Astrocyte (in vitro differentiated cells and primary cell): ENCODE measurements at regions not wholly inside any gene's neighbourhood (a gene's known extent, or its start where the extent isn't known, plus 50 kb on each side); places are given as distances from the start of the nearest gene placed in this dataset.

Experiments
- DNase-seq: peaks from one replicate; pipeline ENCODE4 v3.0.0-alpha.2; 2010; ENCODE audit warnings: low read depth
- FAIRE-seq: peaks from 2 replicates; lab custom pipeline; 2011; peaks lifted over from hg19 to GRCh38; lab: Jason Lieb, UNC
- H2AFZ ChIP-seq: 2 replicates; pipeline ENCODE4 v1.6.0; 2012; ENCODE audit warnings: low read depth, low read length, inconsistent platforms
- H3K27ac ChIP-seq: 2 replicates; pipeline ENCODE4 v1.5.1; 2011; ENCODE audit warnings: low read depth, low read length, inconsistent platforms
- H3K27me3 ChIP-seq: 2 replicates; pipeline ENCODE4 v1.6.0; 2011; ENCODE audit warnings: low read length, inconsistent platforms; ENCODE audit not compliant: insufficient read depth
- H3K36me3 ChIP-seq: 2 replicates; pipeline ENCODE4 v1.5.1; 2011; ENCODE audit warnings: low read length, inconsistent platforms; ENCODE audit not compliant: insufficient read depth
- H3K4me1 ChIP-seq: 2 replicates; pipeline ENCODE4 v1.5.1; 2011; ENCODE audit warnings: low read length, inconsistent platforms; ENCODE audit not compliant: insufficient read depth
- H3K4me2 ChIP-seq: 2 replicates; pipeline ENCODE4 v1.6.0; 2012; ENCODE audit warnings: low read length, inconsistent platforms
- H3K4me3 ChIP-seq: 2 replicates; pipeline ENCODE4 v1.5.1; 2011; ENCODE audit warnings: low read depth, mild to moderate bottlenecking, low read length, inconsistent platforms; ENCODE audit not compliant: insufficient read depth
- H3K79me2 ChIP-seq: 2 replicates; pipeline ENCODE4 v1.6.0; 2012; ENCODE audit warnings: mild to moderate bottlenecking, low read length, inconsistent platforms; ENCODE audit not compliant: insufficient read depth
- H3K9ac ChIP-seq: 2 replicates; pipeline ENCODE4 v1.6.0; 2012; ENCODE audit warnings: mild to moderate bottlenecking, low read length, inconsistent platforms
- H3K9me3 ChIP-seq: 2 replicates; pipeline ENCODE4 v1.5.1; 2012; ENCODE audit warnings: low read depth, mild to moderate bottlenecking, low read length, inconsistent platforms; ENCODE audit not compliant: insufficient read depth
- H4K20me1 ChIP-seq: 2 replicates; pipeline ENCODE4 v1.6.0; 2012; ENCODE audit warnings: low read length, inconsistent platforms; ENCODE audit not compliant: insufficient read depth
- H3K27ac Mint-ChIP-seq: one replicate; pipeline ENCODE4 v1.8.0; 2021; ENCODE audit warnings: mild to moderate bottlenecking, mixed read lengths; ENCODE audit not compliant: unreplicated experiment
- H3K27me3 Mint-ChIP-seq: one replicate; pipeline ENCODE4 v1.8.0; 2021; ENCODE audit warnings: low read depth, mixed read lengths; ENCODE audit not compliant: unreplicated experiment
- H3K36me3 Mint-ChIP-seq: one replicate; pipeline ENCODE4 v1.8.0; 2021; ENCODE audit warnings: low read depth, mixed read lengths; ENCODE audit not compliant: unreplicated experiment
- H3K4me1 Mint-ChIP-seq: one replicate; pipeline ENCODE4 v1.8.0; 2021; ENCODE audit warnings: low read depth, mixed read lengths; ENCODE audit not compliant: unreplicated experiment
- H3K4me3 Mint-ChIP-seq: one replicate; pipeline ENCODE4 v1.8.0; 2021; ENCODE audit warnings: mild to moderate bottlenecking, moderate library complexity, mixed read lengths; ENCODE audit not compliant: unreplicated experiment
- H3K9me3 Mint-ChIP-seq: one replicate; pipeline ENCODE4 v1.8.0; 2021; ENCODE audit warnings: mild to moderate bottlenecking, mixed read lengths; ENCODE audit not compliant: unreplicated experiment
- EZH2 ChIP-seq: IDR thresholded peaks from 2 replicates; pipeline ENCODE4 v1.6.1; 2012; ENCODE audit warnings: mild to moderate bottlenecking, low read length, inconsistent platforms; ENCODE audit not compliant: insufficient read depth
- TF ChIP-seq, protein P1 (sequence below): IDR thresholded peaks from 2 replicates; pipeline ENCODE4 v1.5.1; 2011; ENCODE audit warnings: low read depth, mild to moderate bottlenecking, inconsistent platforms, low read length, moderate library complexity; ENCODE audit not compliant: insufficient read depth

DNA sequence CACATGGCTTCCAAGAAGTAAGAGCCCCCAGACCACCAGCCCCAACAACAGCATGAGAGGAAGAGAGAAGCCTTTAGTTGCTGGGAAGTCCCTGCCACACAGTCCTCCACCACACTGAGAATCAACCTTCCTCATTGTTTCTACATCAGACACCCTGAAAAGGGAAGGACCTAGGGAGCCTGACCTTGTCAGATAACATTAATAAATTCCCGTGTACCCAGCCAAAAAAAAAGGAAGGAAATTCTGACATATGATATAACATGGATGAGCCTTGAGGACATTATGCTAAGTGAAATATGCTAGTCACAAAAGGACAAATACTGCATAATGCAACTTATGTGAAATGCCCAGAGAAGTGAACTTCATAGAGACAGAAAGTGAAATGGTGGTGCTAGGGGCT lies 65.6 kb upstream of the ARHGAP29 start:
- Histone ChIP-seq H3K4me1 (peaks cover 31% of the 10 kb centered on the region), H4K20me1 (no peaks in the 10 kb centered on the region), H3K9me3 (no peaks in the 10 kb centered on the region), H3K4me3 (no peak overlapping the region), H3K36me3 (no peaks in the 10 kb centered on the region), H3K4me2 (no peak overlapping the region), H2AFZ (no peak overlapping the region), H3K9ac (no peak overlapping the region), H3K79me2 (no peaks in the 10 kb centered on the region), H3K27me3 (no peaks in the 10 kb centered on the region), H3K27ac (no peak overlapping the region)
- Mint-ChIP-seq H3K27ac (no peak overlapping the region), H3K9me3 (no peaks in the 10 kb centered on the region), H3K4me3 (no peak overlapping the region), H3K36me3 (no peaks in the 10 kb centered on the region), H3K27me3 (no peaks in the 10 kb centered on the region), H3K4me1 (peaks cover 28% of the 10 kb centered on the region)
- DNase-seq (no peak), FAIRE-seq (no peak)
- no peak for TF ChIP-seq EZH2
- TF ChIP-seq, protein P1, sequence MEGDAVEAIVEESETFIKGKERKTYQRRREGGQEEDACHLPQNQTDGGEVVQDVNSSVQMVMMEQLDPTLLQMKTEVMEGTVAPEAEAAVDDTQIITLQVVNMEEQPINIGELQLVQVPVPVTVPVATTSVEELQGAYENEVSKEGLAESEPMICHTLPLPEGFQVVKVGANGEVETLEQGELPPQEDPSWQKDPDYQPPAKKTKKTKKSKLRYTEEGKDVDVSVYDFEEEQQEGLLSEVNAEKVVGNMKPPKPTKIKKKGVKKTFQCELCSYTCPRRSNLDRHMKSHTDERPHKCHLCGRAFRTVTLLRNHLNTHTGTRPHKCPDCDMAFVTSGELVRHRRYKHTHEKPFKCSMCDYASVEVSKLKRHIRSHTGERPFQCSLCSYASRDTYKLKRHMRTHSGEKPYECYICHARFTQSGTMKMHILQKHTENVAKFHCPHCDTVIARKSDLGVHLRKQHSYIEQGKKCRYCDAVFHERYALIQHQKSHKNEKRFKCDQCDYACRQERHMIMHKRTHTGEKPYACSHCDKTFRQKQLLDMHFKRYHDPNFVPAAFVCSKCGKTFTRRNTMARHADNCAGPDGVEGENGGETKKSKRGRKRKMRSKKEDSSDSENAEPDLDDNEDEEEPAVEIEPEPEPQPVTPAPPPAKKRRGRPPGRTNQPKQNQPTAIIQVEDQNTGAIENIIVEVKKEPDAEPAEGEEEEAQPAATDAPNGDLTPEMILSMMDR, result no peak

DNA sequence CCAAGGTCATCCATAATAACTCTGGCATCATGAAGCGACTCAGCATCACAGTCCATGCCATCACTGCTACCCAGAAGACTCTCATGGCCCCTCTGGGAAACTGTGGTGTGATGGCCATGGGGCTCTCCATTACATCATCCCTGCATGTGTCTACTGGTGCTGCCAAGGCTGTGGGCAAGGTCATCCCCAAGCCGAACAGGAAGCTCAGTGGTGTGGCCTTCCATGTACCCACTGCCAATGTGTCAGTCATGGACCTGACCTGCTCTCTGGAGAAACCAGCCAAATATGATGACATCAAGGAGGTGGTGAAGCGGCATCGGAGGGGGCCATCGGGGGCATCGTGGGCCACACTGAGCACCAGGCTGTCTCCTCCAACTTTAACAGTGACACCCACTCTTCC lies 65.1 kb upstream of the ARHGAP29 start:
- H3K4me2 ChIP-seq, result no peak overlapping the region
- Mint-ChIP-seq H3K9me3 (no peaks in the 10 kb centered on the region), H3K27ac (no peak overlapping the region), H3K4me1 (peaks cover 28% of the 10 kb centered on the region), H3K27me3 (no peaks in the 10 kb centered on the region), H3K36me3 (no peaks in the 10 kb centered on the region), H3K4me3 (no peak overlapping the region)
- no peaks in the 10 kb centered on the region for H4K20me1 ChIP-seq
- H3K9ac ChIP-seq, result no peak overlapping the region
- no peaks in the 10 kb centered on the region for H3K36me3 ChIP-seq
- no peak overlapping the region for H2AFZ ChIP-seq
- no peak overlapping the region for H3K4me3 ChIP-seq
- FAIRE-seq (no peak), DNase-seq (no peak)
- H3K27ac ChIP-seq, result no peak overlapping the region
- peaks cover 31% of the 10 kb centered on the region for H3K4me1 ChIP-seq
- H3K79me2 ChIP-seq, result no peaks in the 10 kb centered on the region
- H3K27me3 ChIP-seq, result no peaks in the 10 kb centered on the region
- no peaks in the 10 kb centered on the region for H3K9me3 ChIP-seq
- TF ChIP-seq EZH2, result no peak
- TF ChIP-seq, protein P1, result no peak

DNA sequence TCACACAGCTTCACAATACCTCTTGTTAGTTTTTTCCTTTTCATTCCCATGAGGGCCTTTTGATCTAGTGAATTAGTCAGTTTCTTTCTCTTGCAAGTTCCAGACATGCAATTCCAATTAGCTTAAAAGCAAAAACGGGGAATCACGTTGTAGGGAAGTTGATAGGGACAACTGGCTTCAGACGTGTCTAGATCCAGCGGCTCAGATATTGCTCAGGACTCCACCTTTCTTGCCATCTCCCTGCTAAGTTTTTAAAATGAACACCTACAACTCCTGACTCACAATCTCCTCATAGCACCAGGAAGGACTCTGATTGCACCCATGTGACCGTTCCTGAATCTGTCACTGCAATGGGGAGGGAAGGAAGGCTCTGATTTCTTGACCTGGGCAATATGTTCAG lies 63.8 kb upstream of the ARHGAP29 start:
- no peak overlapping the region for H3K4me3 Mint-ChIP-seq
- no peaks in the 10 kb centered on the region for H3K79me2 ChIP-seq
- peak overlapping the region; percentile 50 for H3K27ac Mint-ChIP-seq
- no peak overlapping the region for H3K4me3 ChIP-seq
- H3K9me3 Mint-ChIP-seq, result no peaks in the 10 kb centered on the region
- H3K4me2 ChIP-seq, result no peak overlapping the region
- H3K36me3 Mint-ChIP-seq, result no peaks in the 10 kb centered on the region
- H3K27ac ChIP-seq, result no peak overlapping the region
- no peak for TF ChIP-seq EZH2
- TF ChIP-seq, protein P1, result no peak
- no peak overlapping the region for H3K9ac ChIP-seq
- no peaks in the 10 kb centered on the region for H4K20me1 ChIP-seq
- H3K4me1 Mint-ChIP-seq, result peaks cover 28% of the 10 kb centered on the region
- peaks cover 35% of the 10 kb centered on the region for H3K4me1 ChIP-seq
- H3K9me3 ChIP-seq, result no peaks in the 10 kb centered on the region
- H3K36me3 ChIP-seq, result no peaks in the 10 kb centered on the region
- no peak for FAIRE-seq
- no peaks in the 10 kb centered on the region for H3K27me3 Mint-ChIP-seq
- H3K27me3 ChIP-seq, result no peaks in the 10 kb centered on the region
- H2AFZ ChIP-seq, result no peak overlapping the region
- DNase-seq, result no peak
